KMS-11 (cell line): ENCODE measurements at regions not wholly inside any gene's neighbourhood (a gene's known extent, or its start where the extent isn't known, plus 50 kb on each side); places are given as distances from the start of the nearest gene placed in this dataset.

Source experiments
- H2AFZ ChIP-seq: fragments of 200-600 bp; sonication (generic); 2 replicates; pipeline ENCODE4 v1.6.1; 2016; ENCODE audit warnings: antibody characterized with exemption, mixed run types, low read depth
- H3K27ac ChIP-seq: fragments of 200-600 bp; sonication (generic); 2 replicates; pipeline ENCODE4 v1.6.1; 2016; ENCODE audit warnings: mild to moderate bottlenecking, mixed run types
- H3K27me3 ChIP-seq: fragments of 200-600 bp; sonication (generic); 2 replicates; pipeline ENCODE4 v1.6.1; 2017; ENCODE audit warnings: mild to moderate bottlenecking, low read depth, mixed run types, moderate library complexity; ENCODE audit not compliant: insufficient read depth
- H3K36me3 ChIP-seq: fragments of 200-600 bp; sonication (generic); 2 replicates; pipeline ENCODE4 v1.6.1; 2017; ENCODE audit warnings: mild to moderate bottlenecking, mixed run types; ENCODE audit not compliant: insufficient read depth
- H3K4me1 ChIP-seq: fragments of 200-600 bp; sonication (generic); 2 replicates; pipeline ENCODE4 v1.6.1; 2016; ENCODE audit warnings: mild to moderate bottlenecking, low read depth, mixed run types; ENCODE audit not compliant: poor library complexity, severe bottlenecking
- H3K4me2 ChIP-seq: fragments of 200-600 bp; sonication (generic); 2 replicates; pipeline ENCODE4 v1.7.0; 2016; ENCODE audit warnings: mild to moderate bottlenecking, mixed run types
- H3K4me3 ChIP-seq: fragments of 200-600 bp; sonication (generic); IDR thresholded peaks from 2 replicates; pipeline ENCODE4 v1.6.1; 2017; ENCODE audit warnings: low read depth, low read length, mixed read lengths; ENCODE audit not compliant: insufficient read depth
- H3K79me2 ChIP-seq: fragments of 200-600 bp; sonication (generic); 2 replicates; pipeline ENCODE4 v1.6.1; 2016; ENCODE audit warnings: low read depth, mixed run types; ENCODE audit not compliant: insufficient read depth
- H3K9ac ChIP-seq: fragments of 200-600 bp; sonication (generic); 2 replicates; pipeline ENCODE4 v1.6.1; 2016; ENCODE audit warnings: mild to moderate bottlenecking, mixed run types
- H4K20me1 ChIP-seq: fragments of 200-600 bp; sonication (generic); 2 replicates; pipeline ENCODE4 v1.6.1; 2016; ENCODE audit warnings: mild to moderate bottlenecking, mixed run types; ENCODE audit not compliant: insufficient read depth
- TF ChIP-seq, protein P1 (sequence below): fragments of 200-600 bp; sonication (generic); conservative IDR thresholded peaks from 2 replicates; pipeline ENCODE4 v1.6.1; 2017; ENCODE audit warnings: low read depth, mild to moderate bottlenecking, antibody characterized with exemption, low read length, moderate library complexity, mixed read lengths

DNA sequence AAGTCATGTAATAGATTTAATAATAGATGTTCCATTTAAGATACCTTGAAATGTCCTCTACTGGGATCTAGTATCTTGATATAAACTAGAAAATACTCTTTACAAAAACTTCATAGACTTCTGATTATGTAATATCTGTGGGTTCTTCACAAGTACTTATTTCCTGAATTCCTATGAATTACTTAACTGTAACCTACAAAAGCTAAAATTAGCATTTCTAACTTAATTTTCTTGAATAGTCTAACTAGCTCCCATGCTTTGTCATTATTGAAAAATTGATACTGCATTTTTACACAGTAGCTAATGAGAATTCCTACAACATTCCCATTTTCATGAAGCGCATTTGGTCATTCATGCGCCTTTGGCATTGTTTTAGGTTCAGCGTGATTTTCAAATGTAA is 1828.2 kb downstream of the MAT2B start:
- Histone ChIP-seq H3K36me3 (no peaks in the 10 kb centered on the region), H3K79me2 (no peaks in the 10 kb centered on the region), H2AFZ (no peak overlapping the region), H3K27me3 (no peaks in the 10 kb centered on the region), H3K4me1 (no peaks in the 10 kb centered on the region), H3K4me2 (no peak overlapping the region), H4K20me1 (no peaks in the 10 kb centered on the region), H3K27ac (no peak overlapping the region), H3K9ac (no peak overlapping the region), H3K4me3 (no peak overlapping the region)
- TF ChIP-seq, protein P1, sequence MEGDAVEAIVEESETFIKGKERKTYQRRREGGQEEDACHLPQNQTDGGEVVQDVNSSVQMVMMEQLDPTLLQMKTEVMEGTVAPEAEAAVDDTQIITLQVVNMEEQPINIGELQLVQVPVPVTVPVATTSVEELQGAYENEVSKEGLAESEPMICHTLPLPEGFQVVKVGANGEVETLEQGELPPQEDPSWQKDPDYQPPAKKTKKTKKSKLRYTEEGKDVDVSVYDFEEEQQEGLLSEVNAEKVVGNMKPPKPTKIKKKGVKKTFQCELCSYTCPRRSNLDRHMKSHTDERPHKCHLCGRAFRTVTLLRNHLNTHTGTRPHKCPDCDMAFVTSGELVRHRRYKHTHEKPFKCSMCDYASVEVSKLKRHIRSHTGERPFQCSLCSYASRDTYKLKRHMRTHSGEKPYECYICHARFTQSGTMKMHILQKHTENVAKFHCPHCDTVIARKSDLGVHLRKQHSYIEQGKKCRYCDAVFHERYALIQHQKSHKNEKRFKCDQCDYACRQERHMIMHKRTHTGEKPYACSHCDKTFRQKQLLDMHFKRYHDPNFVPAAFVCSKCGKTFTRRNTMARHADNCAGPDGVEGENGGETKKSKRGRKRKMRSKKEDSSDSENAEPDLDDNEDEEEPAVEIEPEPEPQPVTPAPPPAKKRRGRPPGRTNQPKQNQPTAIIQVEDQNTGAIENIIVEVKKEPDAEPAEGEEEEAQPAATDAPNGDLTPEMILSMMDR: no peak

DNA sequence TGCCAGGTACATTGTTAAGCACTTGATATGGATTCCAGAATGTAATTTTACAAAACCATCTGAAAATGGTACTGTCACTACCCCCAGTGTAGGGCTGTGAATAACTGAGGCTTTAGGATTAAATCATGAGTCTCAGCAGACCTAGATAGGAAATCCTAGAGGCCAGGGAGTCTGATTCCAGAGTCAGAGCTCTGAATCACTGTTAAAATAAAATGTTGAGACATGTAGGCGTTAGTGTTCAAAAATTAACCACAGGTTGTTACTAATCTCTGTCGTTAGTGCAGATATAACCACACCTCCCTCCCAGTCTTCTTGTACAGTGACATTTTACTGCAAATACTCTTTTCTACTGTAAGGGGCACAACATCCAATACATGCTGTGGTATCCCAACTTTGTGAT is 1828.8 kb downstream of the MAT2B start:
- Histone ChIP-seq H3K27me3 (no peaks in the 10 kb centered on the region), H3K79me2 (no peaks in the 10 kb centered on the region), H3K4me2 (no peak overlapping the region), H3K4me1 (no peaks in the 10 kb centered on the region), H3K27ac (no peak overlapping the region), H4K20me1 (no peaks in the 10 kb centered on the region), H3K36me3 (no peaks in the 10 kb centered on the region), H3K9ac (no peak overlapping the region), H2AFZ (no peak overlapping the region), H3K4me3 (no peak overlapping the region)
- TF ChIP-seq, protein P1: no peak

DNA sequence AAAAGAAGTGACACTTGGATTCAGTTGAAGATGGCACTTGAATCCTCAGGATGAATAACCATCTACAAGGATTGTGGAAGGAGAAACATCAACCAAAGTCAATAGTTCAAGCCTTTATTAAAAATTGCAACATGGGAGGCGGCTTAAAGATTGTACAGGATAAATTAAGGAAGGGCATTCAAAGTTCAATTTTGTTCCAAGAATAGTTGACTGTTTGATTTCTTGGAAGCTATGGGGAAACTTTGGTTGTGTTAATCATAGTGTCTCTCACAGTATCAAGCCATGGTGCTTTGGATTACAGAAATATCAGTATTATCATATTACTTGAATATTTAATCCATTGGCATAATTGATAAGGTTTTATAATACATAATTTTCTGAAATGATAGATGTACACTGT is 1844.3 kb downstream of the MAT2B start:
- no peak overlapping the region for H3K4me3 ChIP-seq
- no peaks in the 10 kb centered on the region for H3K4me1 ChIP-seq
- no peaks in the 10 kb centered on the region for H3K27me3 ChIP-seq
- no peak overlapping the region for H3K4me2 ChIP-seq
- H3K27ac ChIP-seq: no peak overlapping the region
- no peak overlapping the region for H3K9ac ChIP-seq
- H4K20me1 ChIP-seq: no peaks in the 10 kb centered on the region
- TF ChIP-seq, protein P1: no peak
- no peaks in the 10 kb centered on the region for H3K79me2 ChIP-seq
- no peaks in the 10 kb centered on the region for H3K36me3 ChIP-seq
- no peak overlapping the region for H2AFZ ChIP-seq

DNA sequence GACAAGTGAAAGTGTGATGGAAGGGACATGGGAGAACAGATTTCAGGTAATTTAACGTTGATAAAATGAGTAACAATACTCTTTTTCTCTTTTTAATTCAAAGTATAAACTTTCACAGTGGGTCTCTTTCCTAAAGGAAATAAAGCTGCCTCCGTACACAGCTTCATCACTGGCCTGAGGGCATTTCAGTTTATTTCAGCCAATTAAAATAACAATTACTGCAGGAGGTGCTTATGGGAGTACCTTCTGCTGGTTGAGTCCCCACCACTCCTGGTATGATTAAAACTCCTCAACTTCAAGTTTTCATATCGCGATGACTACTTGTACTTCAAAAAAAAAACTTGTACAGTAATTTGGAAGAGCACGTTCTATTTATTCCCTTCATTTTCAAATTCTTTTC is 1845.9 kb downstream of the MAT2B start:
- H2AFZ ChIP-seq: no peak overlapping the region
- H3K36me3 ChIP-seq: no peaks in the 10 kb centered on the region
- no peak overlapping the region for H3K27ac ChIP-seq
- H3K4me2 ChIP-seq: no peak overlapping the region
- no peaks in the 10 kb centered on the region for H4K20me1 ChIP-seq
- no peak overlapping the region for H3K9ac ChIP-seq
- H3K27me3 ChIP-seq: no peaks in the 10 kb centered on the region
- no peaks in the 10 kb centered on the region for H3K79me2 ChIP-seq
- H3K4me1 ChIP-seq: no peaks in the 10 kb centered on the region
- TF ChIP-seq, protein P1: no peak
- H3K4me3 ChIP-seq: no peak overlapping the region

DNA sequence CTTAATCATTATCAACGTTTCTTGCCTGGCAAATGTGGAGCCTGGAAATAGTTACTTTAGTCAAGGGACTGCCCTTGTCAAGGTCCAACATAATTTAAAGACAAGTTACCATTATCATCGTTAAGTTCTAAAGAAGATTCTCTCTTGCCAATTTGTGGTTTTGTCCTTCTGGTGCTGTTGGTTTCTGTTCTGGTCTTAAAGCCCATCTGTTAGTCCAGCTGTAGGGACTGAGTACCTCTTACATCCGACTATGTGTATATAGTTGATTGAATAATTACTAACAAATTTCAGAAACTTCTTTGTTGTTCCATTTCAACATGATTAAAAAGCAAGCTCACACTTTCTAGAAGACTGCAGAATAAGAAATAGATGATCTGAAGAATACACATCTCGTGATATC is 1854.9 kb downstream of the MAT2B start:
- Histone ChIP-seq H2AFZ (no peak overlapping the region), H3K4me3 (no peak overlapping the region), H3K79me2 (no peaks in the 10 kb centered on the region), H3K4me1 (no peaks in the 10 kb centered on the region), H3K27ac (no peak overlapping the region), H3K4me2 (no peak overlapping the region), H3K36me3 (no peaks in the 10 kb centered on the region), H3K9ac (no peak overlapping the region), H4K20me1 (no peaks in the 10 kb centered on the region), H3K27me3 (no peaks in the 10 kb centered on the region)
- TF ChIP-seq, protein P1: no peak
